Mesendoderm (in vitro differentiated cells): ENCODE measurements at regions not wholly inside any gene's neighbourhood (a gene's known extent, or its start where the extent isn't known, plus 50 kb on each side); places are given as distances from the start of the nearest gene placed in this dataset.

Experiments used
- DNase-seq: peaks from one replicate; pipeline ENCODE4 v3.0.0; 2013
- H2AK5ac ChIP-seq: 2 replicates; pipeline ENCODE4 v1.6.1; 2013; ENCODE audit warnings: low read length, inconsistent platforms
- H2BK120ac ChIP-seq: 2 replicates; pipeline ENCODE4 v1.6.1; 2013; ENCODE audit warnings: low read depth, mild to moderate bottlenecking, low read length, moderate library complexity, mixed read lengths
- H2BK15ac ChIP-seq: replicated peaks from 2 replicates; pipeline ENCODE4 v1.6.1; 2013; ENCODE audit warnings: low read depth, mild to moderate bottlenecking, moderate library complexity
- H2BK5ac ChIP-seq: 2 replicates; pipeline ENCODE4 v1.6.1; 2013; ENCODE audit warnings: low read length, inconsistent platforms
- H3K18ac ChIP-seq: 2 replicates; pipeline ENCODE4 v1.6.1; 2013; ENCODE audit warnings: mild to moderate bottlenecking, low read length, mixed read lengths
- H3K23ac ChIP-seq: one replicate; pipeline ENCODE4 v1.6.1; 2013; ENCODE audit warnings: low read length
- H3K27ac ChIP-seq: 2 replicates; pipeline ENCODE4 v1.5.1; 2013; ENCODE audit warnings: low read depth, mild to moderate bottlenecking, inconsistent platforms, low read length, moderate library complexity
- H3K27me3 ChIP-seq: 2 replicates; pipeline ENCODE4 v1.6.1; 2013; ENCODE audit warnings: low read length, control low read depth, mild to moderate bottlenecking, inconsistent platforms; ENCODE audit not compliant: insufficient read depth, poor library complexity
- H3K36me3 ChIP-seq: 2 replicates; pipeline ENCODE4 v1.6.1; 2013; ENCODE audit warnings: low read length, inconsistent platforms; ENCODE audit not compliant: control insufficient read depth, insufficient read depth
- H3K4ac ChIP-seq: one replicate; pipeline ENCODE4 v1.6.1; 2013; ENCODE audit warnings: low read depth, mild to moderate bottlenecking, low read length, moderate library complexity
- H3K4me1 ChIP-seq: 2 replicates; pipeline ENCODE4 v1.6.1; 2013; ENCODE audit warnings: low read depth, low read length, inconsistent platforms; ENCODE audit not compliant: control insufficient read depth
- H3K4me2 ChIP-seq: 2 replicates; pipeline ENCODE4 v1.6.1; 2013; ENCODE audit warnings: low read length
- H3K4me3 ChIP-seq: 2 replicates; pipeline ENCODE4 v1.5.1; 2013; ENCODE audit warnings: mild to moderate bottlenecking, low read length
- H3K56ac ChIP-seq: one replicate; pipeline ENCODE4 v1.6.1; 2013; ENCODE audit warnings: low read length
- H3K79me1 ChIP-seq: 2 replicates; pipeline ENCODE4 v1.6.1; 2013; ENCODE audit warnings: low read length, inconsistent platforms
- H3K79me2 ChIP-seq: 2 replicates; pipeline ENCODE4 v1.6.1; 2013; ENCODE audit warnings: mild to moderate bottlenecking, low read length; ENCODE audit not compliant: control insufficient read depth, insufficient read depth
- H3K9ac ChIP-seq: 2 replicates; pipeline ENCODE4 v1.6.1; 2013; ENCODE audit warnings: low read length, inconsistent platforms
- H4K5ac ChIP-seq: one replicate; pipeline ENCODE4 v1.6.1; 2013; ENCODE audit warnings: low read length
- H4K8ac ChIP-seq: one replicate; pipeline ENCODE4 v1.6.1; 2013; ENCODE audit warnings: low read depth, mild to moderate bottlenecking, control low read depth, low read length, moderate library complexity
- WGBS: extraction: QIAGEN DNeasy Blood & Tissue Kit; methylation state at CpG from one replicate; pipeline ENCODE4 v1.1.7; 2013; ENCODE audit warnings: low lambda C conversion rate, missing lambda C conversion rate; ENCODE audit not compliant: insufficient coverage; ENCODE audit errors: extremely low coverage; 5-methylcytosine and 5-hydroxymethylcytosine counted together

DNA sequence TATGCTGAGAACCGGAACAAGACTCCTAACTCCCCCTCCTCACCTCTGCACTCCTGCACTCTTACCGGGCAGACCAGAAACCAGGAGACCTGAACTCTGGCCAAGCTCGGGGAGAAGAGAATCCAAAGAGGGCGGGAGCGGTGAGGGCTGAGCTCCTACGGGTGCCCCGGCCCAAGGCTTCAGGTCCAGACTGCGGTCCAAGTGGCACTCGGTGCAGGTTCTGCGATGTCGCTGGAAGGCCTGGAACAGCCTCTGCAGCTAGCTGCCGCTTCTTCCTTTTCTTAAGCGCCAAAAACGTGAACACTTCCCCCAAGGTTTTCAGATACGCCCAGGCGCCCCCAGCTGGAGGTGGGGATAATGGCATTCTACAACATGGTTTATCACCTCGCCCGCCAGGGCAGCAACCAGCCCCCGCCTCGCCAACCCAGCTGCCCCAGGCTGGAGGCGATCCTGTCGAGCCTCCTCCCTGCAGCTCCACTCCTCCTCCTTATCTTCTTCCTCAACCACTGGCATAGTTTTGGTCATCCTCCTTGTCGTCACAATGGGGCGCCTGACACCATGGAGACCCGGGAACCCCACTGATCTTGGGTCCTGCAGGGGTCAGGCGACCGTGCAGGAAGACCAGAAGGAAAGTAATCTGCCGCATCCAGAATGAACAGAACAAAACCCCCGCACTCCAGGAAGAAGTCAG, 1735.9 kb downstream of the TP53TG3F start:
- Histone ChIP-seq H3K4ac (no peak overlapping the region), H2BK120ac (no peak overlapping the region), H3K79me2 (no peaks in the 10 kb centered on the region), H2BK5ac (no peak overlapping the region), H3K79me1 (no peaks in the 10 kb centered on the region), H4K5ac (no peak overlapping the region), H3K23ac (no peak overlapping the region), H3K4me3 (no peak overlapping the region), H3K4me1 (no peaks in the 10 kb centered on the region), H2BK15ac (no peak overlapping the region), H3K36me3 (no peaks in the 10 kb centered on the region), H3K18ac (no peak overlapping the region), H3K27ac (no peak overlapping the region), H4K8ac (no peak overlapping the region), H3K56ac (no peak overlapping the region), H3K27me3 (no peaks in the 10 kb centered on the region), H2AK5ac (no peak overlapping the region), H3K9ac (no peak overlapping the region), H3K4me2 (no peak overlapping the region)
- no CpG with 5 or more reads among the region's 29 CpGs for WGBS
- DNase-seq: no peak

DNA sequence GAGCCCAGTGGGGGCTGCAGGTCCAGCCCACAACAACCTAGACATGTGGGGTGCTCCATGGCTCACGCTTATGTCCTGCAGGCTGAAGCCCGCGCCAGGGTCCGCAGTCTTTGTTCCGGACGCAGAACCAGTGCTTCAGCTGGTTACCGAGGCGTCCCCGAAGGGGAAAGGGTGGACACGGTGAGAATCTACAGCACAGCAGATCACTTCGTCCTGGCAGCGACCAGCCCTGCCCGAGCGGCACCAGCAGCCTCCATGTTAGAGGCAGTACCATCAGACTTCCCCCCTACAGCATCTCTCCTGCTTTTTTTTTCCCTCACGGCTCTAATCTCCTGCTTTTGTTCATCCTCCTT, 1736.4 kb downstream of the TP53TG3F start:
- no peaks in the 10 kb centered on the region for H3K79me1 ChIP-seq
- WGBS: no CpG with 5 or more reads among the region's 15 CpGs

GRCh38 chr16:35196313-35196712, 1736.9 kb downstream of the TP53TG3F start:
- Histone ChIP-seq H3K36me3 (no peaks in the 10 kb centered on the region), H2AK5ac (no peak overlapping the region), H3K56ac (no peak overlapping the region), H2BK15ac (no peak overlapping the region), H3K79me2 (no peaks in the 10 kb centered on the region), H3K27ac (no peak overlapping the region), H3K9ac (no peak overlapping the region), H3K79me1 (no peaks in the 10 kb centered on the region), H3K27me3 (no peaks in the 10 kb centered on the region), H3K4ac (no peak overlapping the region), H4K8ac (no peak overlapping the region), H3K4me1 (no peaks in the 10 kb centered on the region), H3K4me3 (no peak overlapping the region), H2BK5ac (no peak overlapping the region), H3K4me2 (no peak overlapping the region), H3K18ac (no peak overlapping the region), H4K5ac (no peak overlapping the region), H2BK120ac (no peak overlapping the region), H3K23ac (no peak overlapping the region)
- WGBS: no CpG with 5 or more reads among the region's 21 CpGs
- DNase-seq: no peak

More for the DNA sequence above, 1736.4 kb downstream of the TP53TG3F start:
- Histone ChIP-seq H3K27ac (no peak overlapping the region), H2BK5ac (no peak overlapping the region), H3K23ac (no peak overlapping the region), H3K18ac (no peak overlapping the region), H3K9ac (no peak overlapping the region), H3K36me3 (no peaks in the 10 kb centered on the region), H3K4me2 (no peak overlapping the region), H4K5ac (no peak overlapping the region), H2BK15ac (no peak overlapping the region), H3K4ac (no peak overlapping the region), H3K4me1 (no peaks in the 10 kb centered on the region), H3K4me3 (no peak overlapping the region), H3K56ac (no peak overlapping the region), H3K27me3 (no peaks in the 10 kb centered on the region), H2AK5ac (no peak overlapping the region), H4K8ac (no peak overlapping the region), H3K79me2 (no peaks in the 10 kb centered on the region), H2BK120ac (no peak overlapping the region)
- no peak for DNase-seq

- Histone ChIP-seq H3K27me3 (no peaks in the 10 kb centered on the region), H3K4me1 (no peaks in the 10 kb centered on the region), H4K5ac (no peak overlapping the region), H2BK120ac (no peak overlapping the region), H3K18ac (no peak overlapping the region), H3K56ac (no peak overlapping the region), H3K4me3 (no peak overlapping the region), H3K79me2 (no peaks in the 10 kb centered on the region), H3K4me2 (no peak overlapping the region), H2AK5ac (no peak overlapping the region), H2BK15ac (no peak overlapping the region), H3K4ac (no peak overlapping the region), H3K36me3 (no peaks in the 10 kb centered on the region), H4K8ac (no peak overlapping the region), H2BK5ac (no peak overlapping the region), H3K23ac (no peak overlapping the region), H3K79me1 (no peaks in the 10 kb centered on the region), H3K27ac (no peak overlapping the region), H3K9ac (no peak overlapping the region)
- no CpG with 5 or more reads among the region's 10 CpGs for WGBS
- no peak for DNase-seq
These were observed 1738.2 kb downstream of the TP53TG3F start for GRCh38 chr16:35197656-35198055.

DNA sequence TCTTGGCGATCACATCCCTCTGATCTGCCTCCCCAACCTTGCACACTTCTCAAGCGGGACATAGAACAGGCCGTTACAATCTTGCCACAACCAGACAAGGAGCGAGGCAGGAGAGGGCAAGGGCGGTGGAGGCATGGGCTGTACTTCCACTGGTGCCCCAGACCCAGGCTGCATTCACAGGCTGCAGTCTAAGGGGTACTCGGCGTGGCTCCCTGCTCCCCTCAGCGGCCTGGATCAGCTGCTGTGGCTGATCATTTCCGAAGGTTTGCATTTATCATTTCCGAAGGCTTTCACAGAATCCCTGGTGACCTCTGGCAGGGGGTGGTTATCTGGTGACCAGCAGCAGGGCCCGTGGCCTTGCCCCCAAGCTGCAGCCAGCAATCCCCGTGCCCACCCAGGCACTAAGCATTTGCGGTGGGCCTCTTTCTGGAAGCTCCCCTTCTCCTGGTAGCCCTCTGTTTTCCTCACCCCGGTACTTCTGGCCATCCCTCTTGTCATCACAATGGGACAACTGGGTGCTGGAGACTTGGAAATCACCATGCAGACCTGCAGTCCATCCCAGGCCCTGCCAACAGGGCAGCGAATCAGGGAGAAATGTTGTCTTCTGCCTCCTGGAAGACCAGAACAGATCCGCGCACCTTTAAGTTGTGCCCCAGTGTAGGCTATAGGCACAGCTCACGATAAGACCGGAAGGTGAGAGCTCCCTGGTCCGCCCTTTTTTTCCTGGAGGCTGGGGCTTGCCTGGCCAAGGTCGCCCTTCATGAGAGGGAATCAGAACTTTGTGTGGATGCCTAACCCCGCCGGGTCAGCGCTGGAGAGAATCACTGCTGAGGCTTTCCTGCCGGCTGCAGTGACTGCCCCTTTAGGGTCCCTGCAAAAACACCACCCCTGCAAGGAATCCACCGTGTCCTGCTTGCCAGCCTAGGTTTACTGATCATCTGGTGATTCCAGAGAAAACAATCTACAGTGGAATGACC, 1739.1 kb downstream of the TP53TG3F start:
- no peak overlapping the region for H3K4me2 ChIP-seq
- WGBS: no CpG with 5 or more reads among the region's 26 CpGs
- H3K18ac ChIP-seq: no peak overlapping the region
- H2AK5ac ChIP-seq: no peak overlapping the region
- H3K56ac ChIP-seq: no peak overlapping the region
- H3K4ac ChIP-seq: no peak overlapping the region
- no peak overlapping the region for H3K23ac ChIP-seq
- no peaks in the 10 kb centered on the region for H3K36me3 ChIP-seq
- no peaks in the 10 kb centered on the region for H3K27me3 ChIP-seq
- H2BK120ac ChIP-seq: no peak overlapping the region
- no peak overlapping the region for H2BK15ac ChIP-seq
- no peak overlapping the region for H3K9ac ChIP-seq
- no peaks in the 10 kb centered on the region for H3K79me1 ChIP-seq
- H4K5ac ChIP-seq: no peak overlapping the region
- no peak overlapping the region for H2BK5ac ChIP-seq
- no peak overlapping the region for H3K4me3 ChIP-seq
- no peak overlapping the region for H4K8ac ChIP-seq
- no peak overlapping the region for H3K27ac ChIP-seq
- H3K79me2 ChIP-seq: no peaks in the 10 kb centered on the region
- no peaks in the 10 kb centered on the region for H3K4me1 ChIP-seq
- DNase-seq: no peak
